GM12891 (cell line): ENCODE measurements at regions not wholly inside any gene's neighbourhood (a gene's known extent, or its start where the extent isn't known, plus 50 kb on each side); places are given as distances from the start of the nearest gene placed in this dataset.

Experiments
- POLR2A ChIP-seq: IDR thresholded peaks from 2 replicates; pipeline ENCODE4 v1.6.1; 2011; ENCODE audit warnings: low read depth, low read length, control low read depth
- POLR2AphosphoS5 ChIP-seq: IDR thresholded peaks from 2 replicates; pipeline ENCODE4 v1.6.1; 2011; ENCODE audit warnings: low read depth, low read length, control low read depth
- SPI1 ChIP-seq: IDR thresholded peaks from 2 replicates; pipeline ENCODE4 v1.6.1; 2011; ENCODE audit warnings: low read depth, low read length, control low read depth

DNA sequence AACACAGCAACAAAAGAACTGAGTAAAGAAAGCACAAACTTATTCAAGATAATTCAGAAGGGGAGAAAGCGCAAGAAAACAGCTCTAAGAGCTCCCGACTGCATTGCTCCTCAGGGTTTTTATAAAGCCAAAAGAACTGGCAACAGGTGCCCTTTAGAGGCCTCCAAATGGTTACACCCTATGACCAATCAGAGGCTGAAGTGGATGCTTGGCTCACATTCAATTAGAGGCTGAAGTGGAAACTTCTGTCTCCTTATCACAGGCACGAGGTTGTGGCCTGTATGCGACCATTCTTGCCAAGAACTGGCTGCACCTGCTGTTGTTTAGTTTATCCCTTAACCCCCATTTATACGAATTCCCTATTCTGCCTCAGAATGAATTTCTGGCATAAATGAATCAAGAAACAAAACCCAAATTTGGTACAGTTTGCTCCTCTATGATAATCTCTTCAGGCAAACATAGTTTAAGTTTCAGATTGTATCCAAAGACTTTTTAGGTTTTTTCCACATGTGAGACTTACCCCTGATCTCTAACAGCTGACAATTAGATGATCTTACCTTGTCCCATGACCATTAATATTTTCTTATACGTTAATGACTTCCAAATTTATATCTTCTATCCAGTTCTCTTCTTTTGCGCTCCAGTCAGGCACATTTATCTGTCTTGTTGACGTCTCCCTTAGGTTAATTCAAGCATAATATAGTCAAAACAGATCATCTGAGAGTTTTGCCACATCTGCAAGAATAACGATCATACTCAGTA is 504.8 kb downstream of the NXPH1 start:
- TF ChIP-seq POLR2AphosphoS5 (no peak), POLR2A (no peak), SPI1 (no peak)
